Midbrain (tissue), 1 donor: ENCODE measurements at regions not wholly inside any gene's neighbourhood (a gene's known extent, or its start where the extent isn't known, plus 50 kb on each side); places are given as distances from the start of the nearest gene placed in this dataset.
A peak's percentile ranks its signal among the peaks of the same experiment; 100 is the strongest.
"Not testable (repeated sequence)": the region's sequence is repeated elsewhere in the genome, so short reads cannot be mapped to it uniquely, and the experiment has no call there.

ENCODE experiments used
- DNase-seq: peaks from one replicate; lab custom pipeline; 2025; lab: John Stamatoyannopoulos, UW

DNA sequence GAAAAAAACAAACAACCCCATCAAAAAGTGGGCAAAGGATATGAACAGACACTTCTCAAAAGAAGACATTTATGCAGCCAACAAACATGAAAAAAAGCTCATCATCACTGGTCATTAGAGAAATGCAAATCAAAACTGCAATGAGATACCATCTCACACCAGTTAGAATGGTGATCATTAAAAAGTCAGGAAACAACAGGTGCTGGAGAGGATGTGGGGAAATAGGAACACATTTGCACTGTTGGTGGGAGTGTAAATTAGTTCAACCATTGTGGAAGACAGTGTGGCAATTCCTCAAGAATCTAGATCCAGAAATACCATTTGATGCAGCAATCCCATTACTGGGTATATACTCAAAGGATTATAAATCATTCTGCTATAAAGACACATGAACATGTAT, 85.5 kb upstream of the WSB1 start:
- not testable (repeated sequence) for DNase-seq

DNA sequence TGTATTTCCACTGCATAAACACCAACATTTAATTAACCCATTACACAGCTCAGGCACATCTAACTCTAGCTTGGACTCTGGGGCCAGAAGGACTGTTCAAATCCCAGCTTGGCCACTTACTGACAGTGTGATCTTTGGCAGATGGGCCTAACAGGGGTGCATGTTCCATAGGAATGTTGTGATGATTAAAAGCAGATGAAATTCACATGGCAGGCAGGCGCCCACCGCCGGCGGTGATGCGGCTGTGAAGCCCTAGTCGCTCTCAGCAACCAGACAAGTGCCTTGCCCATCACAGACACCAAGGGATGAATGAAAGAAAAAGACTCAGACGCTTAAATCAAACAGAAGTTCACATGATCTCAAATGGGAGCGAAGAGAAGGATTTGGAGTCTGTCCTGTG, 84.6 kb upstream of the WSB1 start:
- no peak for DNase-seq

DNA sequence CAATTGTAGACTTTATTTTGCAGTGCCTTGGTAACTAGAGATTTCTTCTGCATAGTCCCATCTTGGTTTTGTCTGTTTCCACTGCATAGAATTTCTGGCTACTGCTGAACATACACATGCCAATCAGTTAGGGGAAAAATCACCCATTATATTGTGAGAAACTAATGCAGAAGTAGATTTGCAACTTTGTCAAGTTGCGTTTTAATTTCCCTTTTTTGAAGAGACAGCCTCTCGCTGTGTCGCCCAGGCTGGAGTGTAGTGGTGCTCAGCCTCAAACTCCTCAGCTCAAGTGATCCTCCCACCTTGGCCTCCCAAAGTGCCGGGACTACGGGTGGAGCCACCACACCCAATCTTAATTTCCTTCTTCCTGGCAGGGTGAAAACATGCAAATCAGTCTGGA, 83.1 kb upstream of the WSB1 start:
- DNase-seq: not testable (repeated sequence)

GRCh38 chr17:27216836-27217235, 77.1 kb upstream of the WSB1 start:
- no peak for DNase-seq

DNA sequence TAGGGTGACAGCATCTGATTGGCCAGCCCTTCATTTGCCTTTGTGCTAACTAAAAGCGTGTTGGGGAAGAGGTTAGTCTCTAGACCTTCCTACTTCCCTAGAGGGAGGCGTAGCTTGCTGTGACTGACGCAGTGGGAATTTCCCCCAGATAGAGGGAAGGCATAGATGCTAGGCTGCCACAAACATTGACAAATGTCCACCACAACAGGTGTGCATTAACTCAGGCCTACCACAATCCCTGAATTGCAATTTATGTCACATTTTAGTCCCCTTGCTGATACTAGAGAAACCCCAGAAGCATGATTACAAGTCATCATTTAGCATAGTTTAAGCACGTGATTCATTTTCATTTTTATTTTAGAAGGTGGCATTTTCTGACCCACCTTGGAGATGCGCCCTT, 76.3 kb upstream of the WSB1 start:
- DNase-seq: no peak

- DNase-seq: no peak
These were observed 75.9 kb upstream of the WSB1 start for GRCh38 chr17:27218041-27218440.

GRCh38 chr17:27218719-27219488, 75.0 kb upstream of the WSB1 start:
- DNase-seq: no peak

- no peak for DNase-seq
These were observed 71.4 kb upstream of the WSB1 start for GRCh38 chr17:27222515-27222914.

DNA sequence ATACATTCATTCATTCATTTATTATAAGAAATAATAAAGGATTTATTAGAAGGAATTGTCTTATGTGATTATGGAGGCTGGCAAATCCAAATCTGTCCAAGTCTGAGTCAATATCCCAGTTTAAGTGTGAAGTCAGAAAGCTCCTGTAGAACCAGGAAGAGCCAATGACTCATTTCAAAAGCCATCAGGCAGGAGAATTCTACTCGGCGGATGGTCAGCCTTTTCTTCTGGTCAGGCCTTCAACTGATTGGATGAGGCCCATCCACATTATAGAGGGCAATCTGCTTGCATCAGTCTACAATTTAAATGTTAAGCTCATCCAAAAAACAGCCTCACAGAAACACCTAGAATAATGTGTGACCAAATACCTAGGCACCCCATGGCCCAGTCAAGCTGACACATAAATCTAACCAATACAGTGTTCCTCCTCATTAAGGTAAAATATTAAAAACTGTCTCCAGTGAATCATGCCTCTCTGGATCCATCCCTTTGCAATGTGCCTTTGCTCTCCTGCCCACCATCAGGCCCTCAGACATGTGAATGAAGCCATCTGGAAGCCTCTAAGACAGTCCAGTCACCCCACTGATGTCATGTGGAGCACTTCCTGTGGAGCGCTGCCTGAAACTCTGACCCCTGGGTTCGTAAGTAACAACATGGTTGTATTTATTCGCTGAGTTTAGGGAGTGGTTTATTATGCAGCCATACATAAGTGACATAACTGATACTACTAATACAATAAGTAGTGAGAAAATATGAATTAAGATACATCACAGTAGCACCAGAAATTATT, 69.2 kb upstream of the WSB1 start:
- DNase-seq: no peak

DNA sequence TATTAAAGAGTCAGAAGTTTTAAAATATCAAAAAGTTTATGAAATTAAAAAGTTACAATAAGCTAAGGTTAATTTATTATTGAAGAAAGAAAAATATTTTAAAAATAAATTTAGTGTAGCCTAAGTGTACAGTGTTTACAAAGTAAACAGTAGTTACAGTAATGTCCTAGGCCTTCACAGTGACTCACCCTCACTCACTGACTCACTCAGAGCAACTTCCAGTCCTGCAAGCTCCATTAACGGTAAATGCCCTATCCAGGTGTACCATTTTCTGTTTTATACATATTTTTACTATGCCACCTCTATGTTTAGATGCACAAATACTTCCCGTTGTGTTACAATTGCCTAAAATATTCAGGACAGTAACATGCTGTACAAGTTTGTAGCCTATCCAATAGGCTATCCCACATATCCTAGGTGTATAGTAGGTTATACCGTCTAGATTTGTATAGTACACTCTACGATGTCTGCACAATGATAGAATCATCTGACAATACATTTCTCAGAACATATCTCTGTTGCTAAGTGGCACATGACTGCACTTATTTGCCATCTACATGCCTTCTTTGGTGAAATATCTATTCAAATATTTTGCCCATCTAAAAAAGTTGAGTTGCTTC, 67.2 kb upstream of the WSB1 start:
- no peak for DNase-seq

DNA sequence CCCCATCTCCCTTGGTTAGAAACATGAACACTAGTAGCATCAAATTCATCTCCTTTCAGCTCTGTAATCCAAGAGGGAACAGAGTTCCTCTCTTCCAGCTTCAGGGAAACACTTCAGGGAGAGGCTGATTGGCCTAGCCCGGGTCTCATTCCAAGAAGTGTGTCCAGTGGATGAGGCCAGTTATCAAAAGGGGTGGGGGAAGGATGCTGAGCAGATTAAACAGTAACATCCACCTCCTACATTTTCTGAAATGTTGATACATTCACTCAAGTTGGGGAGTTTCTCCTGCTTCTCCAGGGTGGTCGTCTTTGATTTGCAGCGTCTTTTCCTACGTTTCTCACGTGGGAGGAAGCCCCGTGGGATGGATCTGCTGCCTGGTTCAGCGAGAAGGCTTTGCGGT, 62.9 kb upstream of the WSB1 start:
- no peak for DNase-seq

DNA sequence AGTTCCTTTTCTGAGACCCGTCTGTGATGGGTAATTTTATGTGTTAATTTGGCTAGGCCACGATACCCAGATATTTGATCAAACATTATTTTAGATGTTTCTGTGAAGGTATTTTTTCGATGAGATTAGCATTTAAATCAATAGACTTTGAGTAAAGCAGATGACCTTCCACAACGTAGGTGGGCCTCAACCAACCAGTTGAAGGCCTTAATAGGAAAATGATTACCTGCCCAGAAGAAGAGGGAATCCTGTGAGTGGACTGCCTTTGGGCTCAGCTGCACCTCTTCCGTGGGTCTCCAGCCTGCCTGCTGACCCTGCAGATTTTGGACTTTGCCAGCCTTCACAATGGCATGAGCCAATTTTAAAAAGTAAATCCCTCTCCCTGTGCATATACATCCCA, 61.6 kb upstream of the WSB1 start:
- DNase-seq: no peak

- no peak for DNase-seq
These were observed 60.9 kb upstream of the WSB1 start for GRCh38 chr17:27233059-27233458.

DNA sequence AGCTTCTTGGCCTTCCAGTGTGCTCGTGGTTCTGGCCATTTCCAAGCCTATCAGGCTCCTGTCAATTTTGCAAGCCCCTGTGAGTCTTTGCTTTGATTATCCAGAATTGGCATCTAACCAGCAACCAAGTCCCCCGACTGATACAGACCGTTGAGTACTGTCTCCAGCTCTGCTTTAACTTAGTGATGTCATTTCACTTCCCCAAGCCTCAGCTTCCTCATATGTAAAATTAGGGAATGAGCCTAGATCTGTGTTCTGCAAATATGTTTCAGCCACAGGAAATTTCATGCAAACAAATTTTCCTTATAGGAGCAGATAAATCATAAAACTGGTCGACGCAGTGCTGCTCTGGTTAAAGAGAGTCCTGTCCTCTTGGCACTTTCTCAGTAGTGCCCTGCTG, 60.1 kb upstream of the WSB1 start:
- DNase-seq: no peak

- DNase-seq: peak; percentile 83
These were observed 57.1 kb upstream of the WSB1 start for GRCh38 chr17:27236717-27237315.

DNA sequence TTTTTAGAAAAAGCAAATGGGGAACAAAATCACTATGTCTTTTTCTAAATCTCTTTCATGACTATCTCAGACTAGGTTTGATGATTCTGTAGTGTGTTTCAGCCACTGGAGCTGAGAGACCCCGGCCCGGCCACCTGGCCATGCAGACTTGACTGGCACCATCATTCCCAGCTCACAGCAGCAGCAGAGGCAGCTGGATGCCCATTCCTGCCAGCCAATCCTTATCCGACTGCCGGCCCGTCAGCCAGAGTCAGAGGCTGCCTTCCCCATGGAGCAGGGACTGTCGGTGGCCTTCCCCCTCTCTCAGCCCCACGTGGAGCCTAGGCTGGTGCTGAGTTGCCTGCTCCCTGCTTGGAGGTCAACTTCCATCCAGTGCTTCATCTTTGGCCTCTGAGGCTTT, 56.0 kb upstream of the WSB1 start:
- DNase-seq: no peak

GRCh38 chr17:27239046-27239445, 54.9 kb upstream of the WSB1 start:
- peak; percentile 13 for DNase-seq

DNA sequence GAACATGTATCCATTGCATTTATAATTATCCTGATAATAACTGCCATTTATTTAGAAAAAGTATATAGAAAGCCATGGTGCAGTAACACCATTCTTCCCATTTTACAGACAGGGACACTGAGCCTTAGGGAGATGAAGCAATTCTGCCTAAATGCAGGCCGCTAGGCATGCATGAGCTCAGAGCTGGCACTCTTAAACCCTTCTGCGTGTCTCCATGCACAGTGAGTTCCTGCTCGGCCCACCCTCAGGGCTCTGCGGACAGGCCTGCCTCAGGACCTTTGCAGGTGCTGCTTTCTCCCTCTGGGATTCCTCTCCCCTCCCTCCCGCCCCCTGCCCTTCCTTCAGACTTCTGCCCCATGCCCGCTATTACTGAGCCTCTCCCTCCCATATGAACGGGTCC, 54.3 kb upstream of the WSB1 start:
- DNase-seq: no peak

- no peak for DNase-seq
These were observed 53.7 kb upstream of the WSB1 start for GRCh38 chr17:27240086-27240801.

GRCh38 chr17:27240802-27241155, 53.1 kb upstream of the WSB1 start:
- DNase-seq: no peak

- DNase-seq: no peak
These were observed 52.5 kb upstream of the WSB1 start for GRCh38 chr17:27241346-27241946.

GRCh38 chr17:27242951-27243350, 51.0 kb upstream of the WSB1 start:
- no peak for DNase-seq
